ENCODE measurements at regions not wholly inside any gene's neighbourhood (a gene's known extent, or its start where the extent isn't known, plus 50 kb on each side); places are given as distances from the start of the nearest gene placed in this dataset.
A peak's percentile ranks its signal among the peaks of the same experiment; 100 is the strongest.

- DNase-seq = no peak
Observed at GRCh38 chr2:19232312-19232711, 126.1 kb downstream of the OSR1 start.

- DNase-seq = no peak
Observed at GRCh38 chr2:19231625-19232024, 126.8 kb downstream of the OSR1 start.

- no peak for DNase-seq
Observed at GRCh38 chr2:19230626-19231025, 127.8 kb downstream of the OSR1 start.

- peak; percentile 65 for DNase-seq
Observed at GRCh38 chr2:19228715-19229114, 129.7 kb downstream of the OSR1 start.

- DNase-seq = peak; percentile 75
Observed at GRCh38 chr2:19228181-19228593, 130.2 kb downstream of the OSR1 start.

- no peak for DNase-seq
Observed at GRCh38 chr2:19226871-19227270, 131.6 kb downstream of the OSR1 start.

GRCh38 chr2:19226386-19226785, 132.0 kb downstream of the OSR1 start:
- no peak for DNase-seq

- DNase-seq = no peak
Observed at GRCh38 chr2:19225931-19226330, 132.5 kb downstream of the OSR1 start.

- DNase-seq = no peak
Observed at GRCh38 chr2:19225126-19225525, 133.3 kb downstream of the OSR1 start.

- DNase-seq = no peak
Observed at GRCh38 chr2:19224486-19224885, 133.9 kb downstream of the OSR1 start.

GRCh38 chr2:19224011-19224410, 134.4 kb downstream of the OSR1 start:
- no peak for DNase-seq

- DNase-seq = peak; percentile 49
Observed at GRCh38 chr2:19219060-19219459, 139.4 kb downstream of the OSR1 start.

- DNase-seq = no peak
Observed at GRCh38 chr2:19218166-19218565, 140.3 kb downstream of the OSR1 start.

GRCh38 chr2:19216676-19217602, 141.5 kb downstream of the OSR1 start:
- no peak for DNase-seq

- no peak for DNase-seq
Observed at GRCh38 chr2:19216238-19216637, 142.2 kb downstream of the OSR1 start.

GRCh38 chr2:19214682-19215391, 143.6 kb downstream of the OSR1 start:
- DNase-seq = no peak

- DNase-seq = no peak
Observed at GRCh38 chr2:19209575-19210341, 148.7 kb downstream of the OSR1 start.

- no peak for DNase-seq
Observed at GRCh38 chr2:19208479-19209199, 149.8 kb downstream of the OSR1 start.

- no peak for DNase-seq
Observed at GRCh38 chr2:19207452-19207851, 151.0 kb downstream of the OSR1 start.

- no peak for DNase-seq
Observed at GRCh38 chr2:19205983-19206533, 152.4 kb downstream of the OSR1 start.

GRCh38 chr2:19203866-19204265, 154.6 kb downstream of the OSR1 start:
- DNase-seq = no peak

GRCh38 chr2:19201911-19202462, 156.4 kb downstream of the OSR1 start:
- no peak for DNase-seq
